ENCODE measurements at regions not wholly inside any gene's neighbourhood (a gene's known extent, or its start where the extent isn't known, plus 50 kb on each side); places are given as distances from the start of the nearest gene placed in this dataset.
"Not testable (repeated sequence)": the region's sequence is repeated elsewhere in the genome, so short reads cannot be mapped to it uniquely, and the experiment has no call there.

- no peaks in the 10 kb centered on the region for H3K36me3 ChIP-seq (replicated peaks in 1 of 2; ENCODE audit: insufficient read depth in 1 of 2, low read depth in 2 of 2)
- intact Hi-C loops (cut with DNase I): no loop called here
- peaks cover 28% of the 10 kb centered on the region for H3K4me1 ChIP-seq
- peak; percentile 87 for ATAC-seq
- H3K27ac ChIP-seq: peak overlapping the region in 1 of 4 donors; percentile 32
- no peaks in the 10 kb centered on the region for H3K27me3 ChIP-seq
- no peak overlapping the region for H3K4me3 ChIP-seq
- peak; percentile 39 to 73 (median 48) for DNase-seq
- no peaks in the 10 kb centered on the region for H3K9me3 ChIP-seq
- TF ChIP-seq CTCF (IDR thresholded peaks at IDR 0.05): no peak
- TF ChIP-seq POLR2A (IDR thresholded peaks at IDR 0.05): no peak
- 27 to 38% methylated on average over 3 of the region's 3 CpGs for WGBS, 2 donors
Observed at GRCh38 chr16:9630119-9630518, 538.7 kb downstream of the HAPSTR1 start.

DNA sequence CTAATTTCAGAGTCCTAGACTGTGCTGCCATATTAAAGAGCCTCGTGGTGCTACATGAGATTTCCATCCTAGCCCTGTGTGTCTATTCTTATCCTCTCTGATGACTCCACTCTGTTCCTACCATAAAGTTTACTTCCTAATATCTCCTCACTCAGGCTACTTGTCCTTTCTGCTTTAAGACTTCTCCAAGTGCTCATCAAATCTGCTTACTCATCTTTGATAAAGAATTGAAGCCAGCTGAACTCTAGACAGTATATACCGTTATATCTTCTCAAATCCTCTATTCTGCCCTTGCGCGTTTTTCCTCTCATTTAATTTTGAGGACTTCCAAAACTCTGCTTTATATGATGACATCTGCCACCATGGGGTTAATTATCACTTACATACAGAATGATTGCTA lies 539.5 kb downstream of the HAPSTR1 start:
- H3K4me3 ChIP-seq: no peak overlapping the region
- no peak overlapping the region for H3K27ac ChIP-seq
- H3K9me3 ChIP-seq: no peaks in the 10 kb centered on the region
- DNase-seq: no peak
- ATAC-seq: no peak
- TF ChIP-seq POLR2A (IDR thresholded peaks at IDR 0.05) (no peak), CTCF (IDR thresholded peaks at IDR 0.05) (no peak)
- H3K27me3 ChIP-seq: no peaks in the 10 kb centered on the region
- H3K4me1 ChIP-seq: peaks cover 28% of the 10 kb centered on the region
- intact Hi-C loops (cut with DNase I): no loop called here
- no peaks in the 10 kb centered on the region for H3K36me3 ChIP-seq (replicated peaks in 1 of 2; ENCODE audit: insufficient read depth in 1 of 2, low read depth in 2 of 2)
- WGBS, 2 donors: 90 to 93% methylated on average over 4 of the region's 4 CpGs

DNA sequence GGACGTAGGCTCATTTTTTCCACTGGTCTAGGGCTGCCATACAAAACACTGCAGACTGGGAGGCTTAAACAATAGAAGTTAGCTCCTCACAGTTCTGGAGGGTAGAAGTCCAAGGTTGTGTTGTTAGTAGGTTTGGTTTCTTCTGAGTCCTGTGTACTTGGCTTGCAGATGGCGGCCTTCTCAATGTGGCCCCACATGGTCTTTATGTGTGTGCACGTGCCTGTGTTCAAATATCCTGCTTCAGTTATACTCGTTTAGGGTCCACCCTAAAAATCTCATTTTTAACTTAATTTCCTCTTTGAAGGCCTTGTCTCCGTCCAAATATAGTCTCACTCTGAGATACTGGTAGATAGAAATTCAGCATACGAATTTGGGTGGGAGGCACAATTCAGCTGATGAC lies 542.4 kb downstream of the HAPSTR1 start:
- peaks cover 28% of the 10 kb centered on the region for H3K4me1 ChIP-seq
- no peak overlapping the region for H3K4me3 ChIP-seq
- TF ChIP-seq POLR2A (IDR thresholded peaks at IDR 0.05) (no peak), CTCF (IDR thresholded peaks at IDR 0.05) (no peak)
- H3K9me3 ChIP-seq: no peaks in the 10 kb centered on the region
- WGBS, 2 donors: 47 to 88% methylated on average over 5 to 6 of the region's 6 CpGs
- no peaks in the 10 kb centered on the region for H3K27me3 ChIP-seq
- no peak overlapping the region for H3K27ac ChIP-seq
- intact Hi-C loops (cut with DNase I): no loop called here
- H3K36me3 ChIP-seq (replicated peaks in 1 of 2; ENCODE audit: insufficient read depth in 1 of 2, low read depth in 2 of 2): no peaks in the 10 kb centered on the region
- ATAC-seq (no peak), DNase-seq (no peak)

- ATAC-seq; H3K27me3 ChIP-seq; H3K36me3 ChIP-seq (replicated peaks in 1 of 2; ENCODE audit: insufficient read depth in 1 of 2, low read depth in 2 of 2); H3K4me3 ChIP-seq; intact Hi-C loops (cut with DNase I); H3K27ac ChIP-seq; H3K9me3 ChIP-seq: not testable (repeated sequence)
- 74 to 77% methylated on average over 9 to 11 of the region's 11 CpGs for WGBS, 2 donors
- peak in 2 of 4 donors; percentile 3 to 10 for DNase-seq
- peaks cover 17% of the 10 kb centered on the region for H3K4me1 ChIP-seq
Observed at GRCh38 chr16:9635150-9635720, 543.8 kb downstream of the HAPSTR1 start.

- Histone ChIP-seq H3K9me3 (no peaks in the 10 kb centered on the region), H3K4me1 (peaks cover 8% of the 10 kb centered on the region), H3K4me3 (no peak overlapping the region), H3K27me3 (no peaks in the 10 kb centered on the region), H3K36me3 (replicated peaks in 1 of 2; ENCODE audit: insufficient read depth in 1 of 2, low read depth in 2 of 2) (no peaks in the 10 kb centered on the region), H3K27ac (no peak overlapping the region)
- no peak for ATAC-seq
- intact Hi-C loops (cut with DNase I): no loop called here
- 35 to 43% methylated on average over 3 of the region's 3 CpGs for WGBS, 2 donors
- TF ChIP-seq POLR2A (IDR thresholded peaks at IDR 0.05): no peak
- TF ChIP-seq CTCF (IDR thresholded peaks at IDR 0.05): no peak
- peak in 1 of 4 donors; percentile 22 for DNase-seq
Observed at GRCh38 chr16:9644258-9644657, 538.0 kb downstream of the GRIN2A start.

All from body of pancreas (tissue), 4 donors.